ENCODE measurements at regions not wholly inside any gene's neighbourhood (a gene's known extent, or its start where the extent isn't known, plus 50 kb on each side); places are given as distances from the start of the nearest gene placed in this dataset.
"Not testable (repeated sequence)": the region's sequence is repeated elsewhere in the genome, so short reads cannot be mapped to it uniquely, and the experiment has no call there.

DNA sequence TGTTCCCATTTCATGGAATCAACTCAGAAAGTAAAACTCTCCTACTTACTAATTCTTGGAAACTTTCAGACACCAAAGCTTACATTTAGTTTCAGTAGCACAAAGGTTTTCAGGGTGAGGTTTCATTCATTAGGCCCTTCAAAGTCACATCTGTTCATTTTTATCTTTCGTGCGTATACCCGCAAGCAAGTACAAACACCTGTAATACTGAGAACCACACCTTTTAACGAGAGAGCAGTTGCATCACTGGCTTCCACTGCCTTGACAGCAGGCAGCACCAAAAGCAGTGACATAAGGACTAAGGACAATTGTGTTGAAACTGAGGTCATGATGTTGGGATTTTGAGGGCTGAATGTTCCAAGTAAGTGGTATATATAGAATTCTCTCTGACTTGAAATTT, 60.5 kb downstream of the GOLGA6L22 start:
- H3K9me3 ChIP-seq; intact Hi-C loops (cut with DNase I; ENCODE audit: low total_unique reads); DNase-seq; H3K4me3 ChIP-seq; H3K36me3 ChIP-seq; H3K27ac ChIP-seq; H3K27me3 ChIP-seq; H3K4me1 ChIP-seq: not testable (repeated sequence)

DNA sequence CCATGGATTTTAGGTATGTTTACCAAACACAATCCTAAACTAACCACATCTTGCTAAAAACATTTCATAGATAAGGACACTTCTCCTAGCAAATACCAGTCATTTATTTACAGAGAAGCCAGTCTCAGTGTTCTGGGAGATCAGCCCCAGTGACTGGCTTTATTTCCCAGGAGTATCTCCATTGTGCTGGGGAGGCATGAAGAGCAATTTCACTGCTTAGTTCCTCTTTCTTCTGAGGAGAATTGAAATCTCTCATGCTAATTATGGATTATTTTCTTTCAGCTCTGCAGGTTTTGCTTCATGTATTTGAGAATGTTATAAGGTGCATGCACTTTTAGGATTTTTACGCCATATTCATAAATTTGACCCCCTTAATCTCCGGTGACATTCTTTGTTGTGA, 67.8 kb downstream of the GOLGA6L22 start:
- H3K36me3 ChIP-seq; H3K9me3 ChIP-seq; H3K4me1 ChIP-seq; DNase-seq; H3K27me3 ChIP-seq; H3K4me3 ChIP-seq; H3K27ac ChIP-seq; intact Hi-C loops (cut with DNase I; ENCODE audit: low total_unique reads): not testable (repeated sequence)

DNA sequence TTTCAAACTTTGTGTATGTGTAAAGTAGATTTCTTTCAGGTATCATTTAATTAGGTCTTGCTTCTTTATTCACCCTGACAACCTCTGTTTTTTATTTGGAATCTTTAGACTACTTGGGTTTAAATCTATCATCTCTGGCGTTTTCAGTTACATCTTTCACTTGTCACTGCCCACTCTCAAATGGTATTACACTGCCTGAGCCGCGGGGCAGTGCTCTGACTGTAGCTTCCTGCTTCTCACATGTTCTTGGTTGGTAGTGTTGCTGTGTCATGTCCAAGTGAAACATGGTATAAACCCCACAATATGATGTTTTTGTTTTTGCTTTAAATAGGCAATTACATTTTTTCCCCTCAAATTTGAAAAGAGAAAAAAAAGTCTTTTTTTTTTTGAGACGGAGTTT, 68.3 kb downstream of the GOLGA6L22 start:
- DNase-seq; H3K36me3 ChIP-seq; H3K4me3 ChIP-seq; H3K27ac ChIP-seq; H3K4me1 ChIP-seq; H3K27me3 ChIP-seq; H3K9me3 ChIP-seq; intact Hi-C loops (cut with DNase I; ENCODE audit: low total_unique reads): not testable (repeated sequence)

DNA sequence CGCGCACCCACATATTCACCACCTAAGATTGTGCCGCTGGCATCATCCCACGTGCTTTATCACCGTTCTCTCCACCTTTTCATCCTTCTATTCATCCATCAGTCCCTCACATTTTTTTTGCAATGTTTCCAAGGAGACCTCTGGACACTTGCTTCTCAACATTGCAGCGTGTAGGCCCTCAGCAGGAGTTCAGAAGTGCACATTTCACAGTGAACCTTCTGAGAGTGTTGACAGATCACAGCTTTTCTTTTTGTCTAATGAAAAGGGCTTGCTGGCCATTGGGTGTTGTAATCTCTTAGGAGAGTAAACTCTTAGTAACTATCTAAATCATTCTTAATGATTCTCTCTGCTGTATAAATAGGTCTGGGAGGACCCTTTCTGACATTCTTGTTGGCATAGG, 70.5 kb downstream of the GOLGA6L22 start:
- intact Hi-C loops (cut with DNase I; ENCODE audit: low total_unique reads); DNase-seq; H3K36me3 ChIP-seq; H3K4me1 ChIP-seq; H3K9me3 ChIP-seq; H3K4me3 ChIP-seq; H3K27me3 ChIP-seq; H3K27ac ChIP-seq: not testable (repeated sequence)

DNA sequence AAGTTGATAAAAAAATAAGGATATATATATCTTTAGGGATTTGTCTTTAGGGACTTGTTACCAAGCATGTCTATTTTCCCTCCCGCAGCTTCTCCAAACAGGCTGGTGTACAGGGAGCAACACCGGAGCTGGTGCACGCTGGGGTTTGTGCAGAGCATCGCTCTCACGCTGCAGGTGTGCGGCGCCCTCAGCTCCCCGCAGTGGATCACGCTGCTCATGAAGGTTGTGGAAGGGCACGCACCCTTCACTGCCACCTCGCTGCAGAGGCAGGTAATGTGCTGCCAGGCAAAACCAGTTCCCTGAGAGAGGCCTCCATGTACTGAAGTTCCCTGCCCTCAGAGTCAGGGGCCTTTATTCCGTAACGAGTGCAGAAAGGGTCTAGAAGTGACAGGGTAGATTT, 101.0 kb downstream of the GOLGA6L22 start:
- DNase-seq; H3K4me1 ChIP-seq; intact Hi-C loops (cut with DNase I; ENCODE audit: low total_unique reads); H3K27me3 ChIP-seq; H3K4me3 ChIP-seq; H3K9me3 ChIP-seq; H3K27ac ChIP-seq; H3K36me3 ChIP-seq: not testable (repeated sequence)

DNA sequence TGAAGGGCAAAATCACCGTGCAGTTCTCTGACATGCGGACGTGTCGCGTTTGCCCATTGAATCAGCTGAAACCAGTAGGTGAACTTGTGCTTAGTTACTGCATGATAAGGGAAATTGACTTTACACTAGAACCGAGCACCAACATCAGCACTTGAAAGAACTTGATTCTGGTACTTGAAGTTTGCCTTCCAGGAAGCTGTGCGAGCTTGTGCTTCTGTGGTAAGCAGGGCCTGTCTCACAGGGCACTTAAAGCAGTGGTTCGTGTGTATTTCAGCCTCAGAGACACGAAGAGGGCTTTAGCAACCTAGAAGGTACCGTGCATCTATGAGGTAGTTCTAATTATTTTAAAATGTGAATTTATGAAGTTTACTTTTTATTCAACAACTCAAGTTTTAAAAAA, 103.0 kb downstream of the GOLGA6L22 start:
- H3K9me3 ChIP-seq; H3K36me3 ChIP-seq; DNase-seq; H3K4me3 ChIP-seq; H3K27me3 ChIP-seq; H3K27ac ChIP-seq; H3K4me1 ChIP-seq; intact Hi-C loops (cut with DNase I; ENCODE audit: low total_unique reads): not testable (repeated sequence)

DNA sequence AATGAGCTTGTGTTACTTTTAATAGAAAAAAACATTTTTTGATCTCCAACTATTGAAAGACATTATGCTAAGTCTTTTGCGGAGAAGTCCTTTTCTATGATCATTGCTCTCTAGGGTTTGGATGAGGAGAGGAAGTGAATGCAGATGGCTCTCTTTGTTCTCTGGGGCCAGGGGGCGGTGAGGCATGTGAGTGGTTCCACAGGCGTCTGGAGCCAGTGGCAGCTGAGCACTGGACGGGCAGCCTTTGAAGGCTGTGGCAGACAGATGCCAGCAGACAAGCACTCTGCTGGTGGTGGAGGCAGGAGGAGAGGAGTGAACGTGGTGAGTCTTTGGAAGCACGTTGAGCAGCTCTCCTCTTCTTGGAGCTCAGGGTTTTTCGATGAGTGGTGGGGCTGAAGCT, 107.8 kb downstream of the GOLGA6L22 start:
- intact Hi-C loops (cut with DNase I; ENCODE audit: low total_unique reads); H3K4me3 ChIP-seq: not testable (repeated sequence)

DNA sequence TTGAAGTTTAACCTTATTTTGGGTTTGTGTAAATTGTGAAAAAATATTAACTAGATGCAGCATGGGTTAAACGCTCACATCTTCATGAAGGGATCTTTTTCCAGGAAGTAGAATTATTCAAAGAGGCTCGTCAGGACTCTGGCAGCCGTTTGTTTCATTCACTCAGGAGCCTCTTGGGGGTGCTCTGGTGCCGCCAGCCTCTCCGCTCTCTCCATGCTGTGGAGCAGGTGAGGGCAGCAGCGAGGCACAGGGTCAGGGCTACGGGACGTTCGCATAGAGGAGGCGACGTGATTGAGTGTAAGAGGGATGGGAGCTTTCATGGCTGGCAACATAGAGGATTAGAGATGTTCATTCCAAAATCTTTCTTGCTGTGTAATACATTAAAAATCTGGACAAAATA, 110.8 kb downstream of the GOLGA6L22 start:
- DNase-seq; H3K36me3 ChIP-seq; intact Hi-C loops (cut with DNase I; ENCODE audit: low total_unique reads); H3K4me3 ChIP-seq; H3K27ac ChIP-seq; H3K9me3 ChIP-seq; H3K27me3 ChIP-seq; H3K4me1 ChIP-seq: not testable (repeated sequence)

More for the DNA sequence above, 107.8 kb downstream of the GOLGA6L22 start:
- H3K27ac ChIP-seq, H3K36me3 ChIP-seq, DNase-seq, H3K4me1 ChIP-seq, H3K9me3 ChIP-seq, H3K27me3 ChIP-seq: not testable (repeated sequence)

DNA sequence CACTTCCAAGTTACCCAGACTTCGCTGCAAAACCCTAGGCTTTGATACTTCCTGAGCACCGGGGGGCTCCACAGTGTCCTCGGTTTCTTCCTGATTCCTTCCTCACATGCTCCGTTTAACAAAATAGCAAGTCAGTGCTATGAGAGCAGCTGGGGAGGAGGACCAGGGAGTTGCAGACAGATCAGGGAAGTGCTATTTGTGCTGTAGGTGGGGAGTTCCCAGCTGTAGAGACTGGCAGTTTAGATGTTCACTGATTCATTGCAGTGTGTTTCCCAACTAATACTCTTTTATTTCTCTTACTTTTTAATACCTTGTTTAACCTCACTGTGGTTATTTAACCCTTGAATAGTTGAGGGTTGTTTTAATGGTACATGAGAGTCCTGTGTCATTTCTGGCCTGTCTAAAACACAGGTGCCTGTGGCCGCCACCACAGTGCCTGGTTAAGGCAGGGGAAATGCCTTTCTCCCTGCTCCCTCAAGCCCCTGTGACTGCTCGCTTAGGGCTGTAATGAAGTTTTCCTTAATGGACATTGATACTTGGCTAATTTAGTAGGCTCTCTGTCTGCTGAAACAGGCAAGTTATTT, 113.5 kb downstream of the GOLGA6L22 start:
- H3K4me1 ChIP-seq; intact Hi-C loops (cut with DNase I; ENCODE audit: low total_unique reads); H3K36me3 ChIP-seq; DNase-seq; H3K9me3 ChIP-seq; H3K27me3 ChIP-seq; H3K4me3 ChIP-seq; H3K27ac ChIP-seq: not testable (repeated sequence)

DNA sequence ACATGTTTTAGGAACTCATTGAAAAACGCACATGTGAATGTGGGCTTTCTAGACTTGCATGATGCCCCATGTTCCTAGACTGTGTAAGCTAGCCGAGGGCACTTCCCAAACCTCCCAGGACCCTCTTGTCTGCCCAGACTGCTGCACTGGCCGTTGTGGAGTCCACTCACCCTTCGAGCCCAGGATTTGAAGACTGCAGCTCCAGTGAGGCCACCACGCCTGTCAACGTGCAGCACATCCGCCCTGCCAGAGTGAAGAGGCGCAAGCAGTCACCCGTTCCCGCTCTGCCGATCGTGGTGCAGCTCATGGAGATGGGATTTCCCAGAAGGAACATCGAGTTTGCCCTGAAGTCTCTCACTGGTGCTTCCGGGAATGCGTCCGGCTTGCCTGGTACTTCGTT, 114.1 kb downstream of the GOLGA6L22 start:
- H3K9me3 ChIP-seq; H3K4me1 ChIP-seq; H3K36me3 ChIP-seq; DNase-seq; H3K4me3 ChIP-seq; H3K27me3 ChIP-seq; intact Hi-C loops (cut with DNase I; ENCODE audit: low total_unique reads); H3K27ac ChIP-seq: not testable (repeated sequence)

DNA sequence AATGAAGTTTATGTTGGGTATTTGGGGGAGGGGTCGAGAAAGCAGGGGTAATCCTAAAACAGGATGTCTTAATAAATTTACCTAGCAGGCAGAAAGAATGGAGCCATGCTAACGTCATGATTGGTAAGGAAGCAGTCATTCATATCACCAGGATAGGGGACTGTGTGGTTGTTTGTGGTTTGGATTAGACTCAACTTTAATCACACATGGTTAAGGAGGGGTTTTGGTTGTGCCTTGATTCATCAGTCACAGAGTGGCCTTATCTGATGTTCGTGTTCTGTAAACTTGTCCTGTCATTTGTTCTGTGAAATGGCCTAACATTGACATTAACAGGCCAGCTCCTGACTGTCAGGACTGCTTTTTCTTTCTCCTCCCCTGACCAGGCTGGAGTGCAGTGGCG, 119.1 kb downstream of the GOLGA6L22 start:
- H3K9me3 ChIP-seq; H3K27ac ChIP-seq; H3K36me3 ChIP-seq; DNase-seq; H3K4me1 ChIP-seq; intact Hi-C loops (cut with DNase I; ENCODE audit: low total_unique reads); H3K27me3 ChIP-seq; H3K4me3 ChIP-seq: not testable (repeated sequence)

DNA sequence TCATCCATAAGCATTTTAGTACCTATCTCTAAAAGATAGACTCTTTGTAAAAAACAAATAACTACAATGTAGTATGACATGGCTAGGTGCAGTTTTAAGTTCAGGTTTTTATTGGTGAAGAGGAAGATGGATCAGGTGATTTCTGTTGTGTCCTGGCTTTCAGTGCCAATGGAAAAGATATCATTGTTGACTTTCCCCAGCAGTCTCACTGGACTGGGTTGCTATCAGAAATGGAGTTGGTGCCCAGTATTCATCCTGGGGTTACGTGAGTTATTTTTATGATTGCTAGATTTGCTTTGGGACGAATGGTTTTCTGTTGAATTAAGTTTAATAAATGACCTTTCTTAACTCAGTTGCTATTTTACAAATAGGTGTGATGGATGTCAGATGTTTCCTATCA, 120.5 kb downstream of the GOLGA6L22 start:
- H3K4me3 ChIP-seq; H3K27ac ChIP-seq; intact Hi-C loops (cut with DNase I; ENCODE audit: low total_unique reads); H3K4me1 ChIP-seq; H3K36me3 ChIP-seq; H3K9me3 ChIP-seq; DNase-seq; H3K27me3 ChIP-seq: not testable (repeated sequence)

DNA sequence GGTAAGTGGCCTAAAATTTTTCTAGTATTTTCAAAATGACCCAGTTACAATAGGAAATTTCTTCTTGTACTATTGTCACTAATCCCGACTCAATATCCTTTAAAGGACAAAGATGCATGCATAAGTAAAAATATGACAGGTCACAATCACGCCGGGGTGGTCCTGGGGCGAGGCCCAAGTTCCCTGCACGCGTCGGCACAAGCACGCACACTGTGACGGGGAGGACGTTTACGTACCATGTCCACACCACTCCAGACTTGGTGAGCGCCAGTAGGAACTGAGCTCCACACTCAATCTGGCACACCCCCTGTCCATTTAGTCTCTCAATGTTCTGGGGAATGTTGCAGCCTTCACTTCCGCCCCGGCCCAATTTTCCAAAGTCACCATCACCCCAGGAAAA, 128.7 kb downstream of the GOLGA6L22 start:
- H3K4me1 ChIP-seq; intact Hi-C loops (cut with DNase I; ENCODE audit: low total_unique reads); H3K27me3 ChIP-seq; H3K36me3 ChIP-seq; DNase-seq; H3K27ac ChIP-seq; H3K4me3 ChIP-seq; H3K9me3 ChIP-seq: not testable (repeated sequence)

DNA sequence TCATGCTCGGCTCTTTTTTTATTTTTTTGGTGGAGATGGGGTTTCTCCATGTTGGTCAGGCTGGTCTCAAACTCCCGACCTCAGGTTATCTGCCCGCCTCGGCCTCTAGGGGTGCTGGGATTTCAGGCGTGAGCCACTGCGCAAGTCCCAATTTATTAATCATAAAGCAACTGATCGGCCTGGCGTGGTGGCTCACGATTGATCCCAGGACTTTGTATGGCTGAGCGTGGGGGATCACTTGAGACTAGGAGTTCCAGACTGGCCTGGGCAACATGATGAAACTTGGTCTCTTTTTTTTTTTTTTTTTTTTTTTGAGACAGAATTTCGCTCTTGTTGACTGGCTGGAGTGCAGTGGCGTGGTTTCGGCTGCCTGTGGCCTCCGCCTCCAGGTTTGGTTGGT, 139.8 kb downstream of the GOLGA6L22 start:
- H3K4me3 ChIP-seq; H3K27ac ChIP-seq; H3K9me3 ChIP-seq; DNase-seq; H3K27me3 ChIP-seq; H3K36me3 ChIP-seq; intact Hi-C loops (cut with DNase I; ENCODE audit: low total_unique reads); H3K4me1 ChIP-seq: not testable (repeated sequence)

Measured in uterus (tissue), 3 donors.